CD14-positive monocyte (primary cell): ENCODE measurements at regions not wholly inside any gene's neighbourhood (a gene's known extent, or its start where the extent isn't known, plus 50 kb on each side); places are given as distances from the start of the nearest gene placed in this dataset.

Experiments used
- DNase-seq, 3 donors: peaks; one replicate each; pipeline ENCODE4 v3.0.0-alpha.2; 2011 to 2022
- H2AFZ ChIP-seq: 2 replicates; pipeline ENCODE4 v1.6.0; 2012; ENCODE audit warnings: mild to moderate bottlenecking, low read depth, low read length, inconsistent platforms; ENCODE audit not compliant: insufficient read depth, poor library complexity, severe bottlenecking
- H3K27ac ChIP-seq, 2 donors: 1 replicate in 1 of 2; 2 replicates in 1 of 2; pipeline ENCODE4 v1.5.1; 2012 to 2013; ENCODE audit warnings: low read length in 2 of 2, control low read depth in 1 of 2, inconsistent platforms in 1 of 2, low read depth in 1 of 2, mild to moderate bottlenecking in 1 of 2
- H3K27me3 ChIP-seq, 2 donors: one replicate each; pipeline versions ENCODE4 v1.6.0 to v1.6.1; 2011 to 2013; ENCODE audit warnings: low read length in 2 of 2; ENCODE audit not compliant: control insufficient read depth in 2 of 2, insufficient read depth in 2 of 2
- H3K36me3 ChIP-seq, 2 donors: replicated peaks in 1 of 2; 1 replicate in 1 of 2; 2 replicates in 1 of 2; pipeline versions ENCODE4 v1.5.1 to v1.6.1; 2012 to 2013; ENCODE audit warnings: low read length in 2 of 2, control low read depth in 1 of 2, inconsistent platforms in 1 of 2, mild to moderate bottlenecking in 1 of 2; ENCODE audit not compliant: insufficient read depth in 2 of 2, control insufficient read depth in 1 of 2
- H3K4me1 ChIP-seq, 2 donors: 1 replicate in 1 of 2; 2 replicates in 1 of 2; pipeline versions ENCODE4 v1.5.1 to v1.6.1; 2012 to 2013; ENCODE audit warnings: low read length in 2 of 2, control low read depth in 1 of 2, inconsistent platforms in 1 of 2, mild to moderate bottlenecking in 1 of 2, moderate library complexity in 1 of 2; ENCODE audit not compliant: insufficient read depth in 2 of 2, control insufficient read depth in 1 of 2
- H3K4me2 ChIP-seq: replicated peaks from 2 replicates; pipeline ENCODE3; 2012; ENCODE audit warnings: low read length, moderate library complexity, mild to moderate bottlenecking; ENCODE audit not compliant: poor library complexity, severe bottlenecking; ENCODE audit errors: extremely low read depth
- H3K4me3 ChIP-seq, 3 experiments: fragments of 200-600 bp in 1 of 3; sonication (generic) in 1 of 3; replicated peaks in 1 of 3; 1 replicate in 2 of 3; 2 replicates in 1 of 3; pipeline ENCODE4 v1.5.1; 2011 to 2013; ENCODE audit warnings: low read length in 3 of 3, mild to moderate bottlenecking in 3 of 3, control low read depth in 2 of 3, low read depth in 2 of 3, inconsistent platforms in 1 of 3, moderate library complexity in 1 of 3
- H3K79me2 ChIP-seq: 2 replicates; pipeline ENCODE4 v1.6.0; 2012; ENCODE audit warnings: mild to moderate bottlenecking, control low read depth, inconsistent platforms, low read length, moderate library complexity; ENCODE audit not compliant: insufficient read depth
- H3K9ac ChIP-seq: 2 replicates; pipeline ENCODE4 v1.6.0; 2017; ENCODE audit warnings: low read length, mild to moderate bottlenecking; ENCODE audit not compliant: insufficient read depth, poor library complexity, severe bottlenecking
- H3K9me3 ChIP-seq, 2 donors: replicated peaks in 1 of 2; 1 replicate in 1 of 2; 2 replicates in 1 of 2; pipeline versions ENCODE4 v1.5.1 to v1.6.1; 2012 to 2013; ENCODE audit warnings: low read length in 2 of 2, control low read depth in 1 of 2; ENCODE audit not compliant: control insufficient read depth in 1 of 2, insufficient read depth in 1 of 2
- H4K20me1 ChIP-seq: 2 replicates; pipeline ENCODE4 v1.6.0; 2012; ENCODE audit warnings: mild to moderate bottlenecking, low read length, control low read depth, moderate library complexity; ENCODE audit not compliant: insufficient read depth
- H3K27ac Mint-ChIP-seq, 7 donors: one replicate each; pipeline ENCODE4 v1.8.0; 2020; ENCODE audit warnings: mild to moderate bottlenecking in 7 of 7, mixed read lengths in 7 of 7, moderate library complexity in 6 of 7, inconsistent platforms in 2 of 7
- H3K27me3 Mint-ChIP-seq, 3 donors: one replicate each; pipeline ENCODE4 v1.8.0; 2021 to 2022; ENCODE audit warnings: low read depth in 3 of 3, mild to moderate bottlenecking in 3 of 3, mixed read lengths in 3 of 3, moderate library complexity in 3 of 3, inconsistent platforms in 1 of 3
- H3K36me3 Mint-ChIP-seq, 2 donors: one replicate each; pipeline ENCODE4 v1.8.0; 2020; ENCODE audit warnings: mixed read lengths in 2 of 2, inconsistent platforms in 1 of 2, mild to moderate bottlenecking in 1 of 2
- H3K4me1 Mint-ChIP-seq: one replicate; pipeline ENCODE4 v1.8.0; 2020; ENCODE audit warnings: mild to moderate bottlenecking, mixed read lengths
- H3K4me3 Mint-ChIP-seq, 2 donors: one replicate each; pipeline ENCODE4 v1.8.0; 2020; ENCODE audit warnings: mild to moderate bottlenecking in 2 of 2, mixed read lengths in 2 of 2, moderate library complexity in 1 of 2
- H3K9me3 Mint-ChIP-seq, 7 donors: one replicate each; pipeline ENCODE4 v1.8.0; 2020 to 2022; ENCODE audit warnings: mixed read lengths in 7 of 7, mild to moderate bottlenecking in 6 of 7, moderate library complexity in 6 of 7, inconsistent platforms in 2 of 7
- WGBS: methylation state at CpG from one replicate; pipeline ENCODE4 v1.1.5; 2013; ENCODE audit warnings: missing lambda C conversion rate; ENCODE audit not compliant: insufficient coverage; 5-methylcytosine and 5-hydroxymethylcytosine counted together
- intact Hi-C, 2 donors: fragments of 100-400 bp; cut with micrococcal nuclease; formaldehyde crosslinking; loops; one replicate each; pipeline versions ENCODE4 v1.15.0 to v1.15.1; 2023
- TF ChIP-seq, protein P1 (sequence below): fragments of 200-600 bp; IDR thresholded peaks from one replicate; pipeline ENCODE4 v1.8.0; 2022; ENCODE audit warnings: antibody characterized with exemption, mild to moderate bottlenecking

DNA sequence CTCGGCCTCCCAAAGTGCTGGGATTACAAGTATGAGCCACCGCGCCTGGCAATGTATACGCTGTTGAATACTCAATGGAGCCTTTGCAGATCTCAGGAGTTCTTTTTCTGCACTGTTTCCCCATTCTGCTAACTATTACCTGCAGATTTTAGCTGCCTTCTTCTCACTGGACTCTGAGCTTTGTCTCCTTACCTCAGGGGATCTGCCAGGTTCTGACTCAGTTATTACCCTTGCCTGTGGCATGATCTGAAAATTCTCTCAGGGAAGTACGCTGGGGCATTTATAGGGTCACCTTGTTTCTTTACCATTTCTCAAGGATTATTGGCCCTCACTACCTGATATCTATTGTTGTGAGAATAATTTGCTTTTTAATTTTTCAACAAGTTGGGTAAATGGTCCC, 56.6 kb upstream of the MAGED1 start:
- TF ChIP-seq, protein P1, sequence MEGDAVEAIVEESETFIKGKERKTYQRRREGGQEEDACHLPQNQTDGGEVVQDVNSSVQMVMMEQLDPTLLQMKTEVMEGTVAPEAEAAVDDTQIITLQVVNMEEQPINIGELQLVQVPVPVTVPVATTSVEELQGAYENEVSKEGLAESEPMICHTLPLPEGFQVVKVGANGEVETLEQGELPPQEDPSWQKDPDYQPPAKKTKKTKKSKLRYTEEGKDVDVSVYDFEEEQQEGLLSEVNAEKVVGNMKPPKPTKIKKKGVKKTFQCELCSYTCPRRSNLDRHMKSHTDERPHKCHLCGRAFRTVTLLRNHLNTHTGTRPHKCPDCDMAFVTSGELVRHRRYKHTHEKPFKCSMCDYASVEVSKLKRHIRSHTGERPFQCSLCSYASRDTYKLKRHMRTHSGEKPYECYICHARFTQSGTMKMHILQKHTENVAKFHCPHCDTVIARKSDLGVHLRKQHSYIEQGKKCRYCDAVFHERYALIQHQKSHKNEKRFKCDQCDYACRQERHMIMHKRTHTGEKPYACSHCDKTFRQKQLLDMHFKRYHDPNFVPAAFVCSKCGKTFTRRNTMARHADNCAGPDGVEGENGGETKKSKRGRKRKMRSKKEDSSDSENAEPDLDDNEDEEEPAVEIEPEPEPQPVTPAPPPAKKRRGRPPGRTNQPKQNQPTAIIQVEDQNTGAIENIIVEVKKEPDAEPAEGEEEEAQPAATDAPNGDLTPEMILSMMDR, result no peak
- Histone ChIP-seq H3K27ac (no peak overlapping the region), H3K27me3 (no peaks in the 10 kb centered on the region), H2AFZ (no peak overlapping the region), H3K79me2 (no peaks in the 10 kb centered on the region), H3K4me1 (no peaks in the 10 kb centered on the region), H3K36me3 (no peaks in the 10 kb centered on the region), H3K9me3 (no peaks in the 10 kb centered on the region), H4K20me1 (no peaks in the 10 kb centered on the region), H3K9ac (no peak overlapping the region), H3K4me2 (no peak overlapping the region), H3K4me3 (no peak overlapping the region)
- H3K27ac Mint-ChIP-seq, result no peak overlapping the region
- DNase-seq, result no peak
- 98% methylated on average over 4 of the region's 5 CpGs for WGBS
- intact Hi-C loops, result no loop called here
- no peaks in the 10 kb centered on the region for H3K9me3 Mint-ChIP-seq
- H3K4me3 Mint-ChIP-seq, result no peak overlapping the region
- H3K27me3 Mint-ChIP-seq, result peaks cover 0 to 2% (median 0%) of the 10 kb centered on the region in 3 donors
- H3K36me3 Mint-ChIP-seq, result peaks cover 0 to 6% of the 10 kb centered on the region in 2 donors
- no peaks in the 10 kb centered on the region for H3K4me1 Mint-ChIP-seq

DNA sequence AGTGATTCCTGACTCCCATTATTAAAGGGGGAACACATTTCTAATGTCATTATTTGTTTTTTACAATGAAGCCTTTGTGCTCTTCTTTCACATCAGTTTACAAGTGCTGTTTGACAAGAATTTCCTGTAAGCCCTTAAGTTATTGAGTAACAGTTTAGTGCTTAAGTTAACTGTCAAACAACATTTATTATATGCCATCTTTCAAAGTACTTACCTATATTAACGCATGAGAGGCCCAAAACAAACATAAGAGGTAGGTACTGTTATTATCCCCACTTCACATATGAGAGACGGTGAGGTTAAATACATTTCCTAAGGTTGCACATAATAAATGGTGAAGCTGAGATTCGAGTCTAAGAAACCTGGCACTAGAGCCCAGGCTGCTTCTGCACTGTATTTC, 56.0 kb upstream of the MAGED1 start:
- H3K9me3 Mint-ChIP-seq, result no peaks in the 10 kb centered on the region
- Histone ChIP-seq H3K36me3 (no peaks in the 10 kb centered on the region), H3K79me2 (no peaks in the 10 kb centered on the region), H3K27ac (no peak overlapping the region), H3K27me3 (no peaks in the 10 kb centered on the region), H3K4me2 (no peak overlapping the region), H3K9me3 (no peaks in the 10 kb centered on the region), H3K4me3 (no peak overlapping the region), H2AFZ (no peak overlapping the region), H3K9ac (no peak overlapping the region), H4K20me1 (no peaks in the 10 kb centered on the region), H3K4me1 (no peaks in the 10 kb centered on the region)
- H3K27me3 Mint-ChIP-seq, result no peaks in the 10 kb centered on the region
- peaks cover 0 to 5% of the 10 kb centered on the region in 2 donors for H3K36me3 Mint-ChIP-seq
- no peak for DNase-seq
- H3K4me1 Mint-ChIP-seq, result no peaks in the 10 kb centered on the region
- H3K27ac Mint-ChIP-seq, result no peak overlapping the region
- intact Hi-C loops, result no loop called here
- no peak overlapping the region for H3K4me3 Mint-ChIP-seq
- WGBS, result no CpG with 5 or more reads among the region's 3 CpGs
- TF ChIP-seq, protein P1, result no peak
